T47D (cell line): ENCODE measurements at regions not wholly inside any gene's neighbourhood (a gene's known extent, or its start where the extent isn't known, plus 50 kb on each side); places are given as distances from the start of the nearest gene placed in this dataset.
"Not testable (repeated sequence)": the region's sequence is repeated elsewhere in the genome, so short reads cannot be mapped to it uniquely, and the experiment has no call there.

Experiments used
- DNase-seq, 2 experiments: peaks; one replicate each; pipeline versions ENCODE4 v3.0.0 to v3.0.0-alpha.2; 2011 to 2012; ENCODE audit warnings: low read depth in 1 of 2, low spot score in 1 of 2
- JUND ChIP-seq: IDR thresholded peaks from 2 replicates; pipeline ENCODE4 v1.6.1; 2012; ENCODE audit warnings: low read depth
- in situ Hi-C: cut with HindIII; loops from 2 replicates; pipeline ENCODE4 v1.10.0; 2016; ENCODE audit warnings: low sequenced_read_pairs, low pct_unique_long_range_greater_than_20kb

GRCh38 chr16:21524068-21524751 lies 75.2 kb upstream of the METTL9 start:
- in situ Hi-C loops: no loop called here
- DNase-seq: no peak
- no peak for TF ChIP-seq JUND

- DNase-seq, in situ Hi-C loops: not testable (repeated sequence)
These were observed 74.7 kb upstream of the METTL9 start for GRCh38 chr16:21524752-21525028.

GRCh38 chr16:21525029-21525895 lies 74.1 kb upstream of the METTL9 start:
- in situ Hi-C loops, DNase-seq: not testable (repeated sequence)

GRCh38 chr16:21525956-21526922 lies 73.1 kb upstream of the METTL9 start:
- in situ Hi-C loops, DNase-seq: not testable (repeated sequence)

- TF ChIP-seq JUND: no peak
- no peak for DNase-seq
- in situ Hi-C loops: no loop called here
These were observed 72.2 kb upstream of the METTL9 start for GRCh38 chr16:21526923-21527807.

- in situ Hi-C loops, DNase-seq: not testable (repeated sequence)
These were observed 70.2 kb upstream of the METTL9 start for GRCh38 chr16:21529060-21529658.

GRCh38 chr16:21530729-21531383 lies 68.5 kb upstream of the METTL9 start:
- in situ Hi-C loops, DNase-seq: not testable (repeated sequence)

- DNase-seq, in situ Hi-C loops: not testable (repeated sequence)
These were observed 66.4 kb upstream of the METTL9 start for GRCh38 chr16:21532996-21533395.

- DNase-seq, in situ Hi-C loops: not testable (repeated sequence)
These were observed 65.9 kb upstream of the METTL9 start for GRCh38 chr16:21533474-21533873.

- DNase-seq, in situ Hi-C loops: not testable (repeated sequence)
These were observed 64.8 kb upstream of the METTL9 start for GRCh38 chr16:21534561-21534960.

- DNase-seq, in situ Hi-C loops: not testable (repeated sequence)
These were observed 64.2 kb upstream of the METTL9 start for GRCh38 chr16:21535201-21535600.

- DNase-seq, in situ Hi-C loops: not testable (repeated sequence)
These were observed 62.6 kb upstream of the METTL9 start for GRCh38 chr16:21536740-21537139.

- in situ Hi-C loops, DNase-seq: not testable (repeated sequence)
These were observed 61.8 kb upstream of the METTL9 start for GRCh38 chr16:21537598-21537997.

GRCh38 chr16:21539107-21539618 lies 60.2 kb upstream of the METTL9 start:
- in situ Hi-C loops, DNase-seq: not testable (repeated sequence)

GRCh38 chr16:21540770-21541433 lies 58.5 kb upstream of the METTL9 start:
- DNase-seq, in situ Hi-C loops: not testable (repeated sequence)
